ENCODE measurements at regions not wholly inside any gene's neighbourhood (a gene's known extent, or its start where the extent isn't known, plus 50 kb on each side); places are given as distances from the start of the nearest gene placed in this dataset.

DNA sequence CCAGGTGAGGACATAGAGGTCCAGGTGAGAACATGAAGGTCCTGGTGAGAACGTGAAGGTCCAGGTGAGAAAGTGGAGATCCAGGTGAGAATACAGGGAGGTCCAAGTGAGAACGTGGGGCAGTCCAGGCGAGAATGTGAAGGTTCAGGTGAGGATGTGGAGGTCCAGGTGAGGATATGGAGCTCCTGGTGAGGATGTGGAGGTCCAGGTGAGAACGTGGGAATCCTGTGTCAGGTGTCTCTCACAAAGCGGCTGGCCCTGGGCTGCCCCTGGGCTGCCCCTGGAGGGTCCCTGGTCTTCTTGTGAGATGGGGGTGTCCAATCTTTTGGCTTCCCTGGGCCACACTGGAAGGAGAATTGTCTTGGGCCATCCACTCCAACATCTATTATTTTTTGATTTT, 133.4 kb downstream of the MRPL36 start:
- no peak for DNase-seq

DNA sequence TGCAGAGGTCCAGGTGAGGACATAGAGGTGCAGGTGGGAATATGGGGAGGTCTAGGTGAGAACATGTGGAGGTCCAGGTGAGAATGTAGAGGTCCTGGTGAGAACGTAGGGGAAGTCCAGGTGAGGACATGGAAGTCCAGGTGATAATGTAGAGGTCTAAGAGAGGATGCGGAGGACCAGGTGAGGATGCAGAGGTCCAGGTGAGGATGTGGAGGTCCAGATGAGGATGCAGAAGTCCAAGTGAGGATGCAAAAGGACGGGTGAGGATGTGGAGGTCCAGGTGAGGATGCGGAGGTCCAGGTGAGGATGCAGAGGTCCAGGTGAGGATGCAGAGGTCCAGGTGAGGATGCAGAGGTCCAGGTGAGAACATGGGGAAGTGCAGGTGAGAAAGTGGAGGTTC, 133.8 kb downstream of the MRPL36 start:
- DNase-seq: no peak

DNA sequence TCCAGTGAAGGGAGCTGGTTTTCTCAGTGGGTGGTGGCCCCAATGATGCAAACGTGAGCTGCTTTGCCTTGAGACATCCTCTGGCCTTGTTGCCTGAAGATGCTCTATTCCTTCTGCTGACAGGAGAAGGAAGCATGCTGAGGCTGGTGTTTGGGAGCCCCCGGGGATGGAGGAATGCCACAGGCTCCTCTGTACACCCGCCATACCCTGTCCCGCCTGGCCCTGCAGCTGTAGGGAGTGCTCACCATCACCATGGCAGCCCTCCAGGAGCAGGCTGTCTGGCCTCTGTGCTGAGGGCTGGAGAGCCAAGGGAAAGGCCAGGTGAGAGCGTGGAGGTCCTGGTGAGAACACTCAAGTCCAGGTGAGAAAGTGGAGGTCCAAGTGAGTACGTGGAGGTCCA, 134.4 kb downstream of the MRPL36 start:
- no peak for DNase-seq

DNA sequence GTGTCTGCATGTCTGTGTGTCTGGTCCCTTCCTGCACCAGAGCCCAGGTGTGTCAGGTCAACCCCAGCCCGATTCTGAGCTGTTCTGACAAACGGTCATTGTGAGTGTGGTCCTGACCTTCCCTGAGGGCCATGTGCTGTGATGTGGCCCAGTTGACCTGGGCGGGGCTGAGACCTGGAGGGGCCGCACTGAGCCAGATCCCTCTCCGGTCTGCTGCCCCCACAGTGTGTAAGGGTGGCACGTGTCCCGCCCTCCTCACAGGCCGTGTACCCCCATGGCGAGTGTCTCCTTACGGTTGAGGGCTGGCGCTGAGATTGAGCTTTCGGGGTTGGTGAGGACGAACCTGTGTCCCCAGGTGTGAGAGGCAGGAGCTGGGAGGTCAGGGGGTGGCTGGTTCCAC, 136.5 kb downstream of the MRPL36 start:
- DNase-seq: no peak

DNA sequence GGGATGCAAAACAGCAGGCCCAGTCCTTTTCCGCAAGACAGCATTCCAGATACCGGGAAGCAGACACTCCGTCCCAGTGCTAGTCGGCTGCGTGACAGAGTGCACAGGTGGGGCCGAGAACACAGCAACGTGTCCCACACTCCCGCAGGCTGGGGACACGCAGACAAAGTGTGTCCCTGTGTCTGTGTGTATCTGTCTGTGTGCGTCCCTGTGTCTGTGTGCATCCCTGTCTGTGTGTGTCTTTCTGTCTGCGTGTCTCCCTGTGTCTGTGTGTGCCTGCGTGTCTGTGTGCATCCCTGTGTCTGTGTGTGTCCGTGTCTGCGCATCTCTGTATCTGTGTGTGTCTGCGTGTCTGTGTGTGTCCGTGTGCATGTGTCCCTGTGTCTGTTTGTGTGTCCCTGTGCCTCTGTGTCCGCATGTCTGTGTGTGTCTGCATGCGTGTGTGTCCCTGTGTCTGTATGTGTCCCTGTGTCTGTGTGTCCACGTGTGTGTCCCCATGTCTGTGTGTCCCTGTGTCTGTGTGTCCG, 137.0 kb downstream of the MRPL36 start:
- DNase-seq: no peak

DNA sequence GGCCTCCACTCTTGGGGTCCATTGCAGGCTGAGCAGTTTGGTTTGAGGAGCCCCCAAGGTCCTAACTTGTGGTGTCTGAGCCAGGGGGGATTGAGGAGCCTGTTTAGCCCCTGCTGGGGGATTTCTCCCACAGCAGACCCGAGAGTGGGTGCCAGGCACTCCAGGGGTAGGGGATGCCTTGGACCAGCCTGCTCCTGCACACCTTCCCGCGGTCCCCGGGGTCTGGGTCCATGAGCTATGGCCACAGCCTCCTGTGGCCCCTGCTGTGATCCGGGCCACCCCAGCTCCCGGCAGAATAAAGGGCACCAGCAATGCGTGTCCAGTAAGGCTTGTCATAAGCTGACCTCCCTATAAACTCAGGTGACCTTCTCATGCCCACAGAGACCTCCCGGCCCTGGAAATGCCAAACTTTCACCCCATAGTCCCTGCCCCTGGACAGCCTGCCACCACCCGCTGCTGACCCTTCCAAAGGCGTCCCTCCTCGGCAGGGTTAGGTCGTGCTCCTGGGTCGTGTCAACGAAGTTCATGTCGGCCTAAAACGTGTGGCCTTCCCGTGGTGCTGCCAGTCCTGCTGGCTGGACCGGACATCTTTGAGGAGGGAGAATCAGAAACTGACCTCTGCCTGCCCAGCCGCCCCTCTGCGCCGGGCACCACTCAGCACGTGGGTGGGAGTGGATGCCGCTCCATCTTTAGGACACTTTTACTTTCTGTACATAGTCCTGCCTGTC, 137.6 kb downstream of the MRPL36 start:
- no peak for DNase-seq

DNA sequence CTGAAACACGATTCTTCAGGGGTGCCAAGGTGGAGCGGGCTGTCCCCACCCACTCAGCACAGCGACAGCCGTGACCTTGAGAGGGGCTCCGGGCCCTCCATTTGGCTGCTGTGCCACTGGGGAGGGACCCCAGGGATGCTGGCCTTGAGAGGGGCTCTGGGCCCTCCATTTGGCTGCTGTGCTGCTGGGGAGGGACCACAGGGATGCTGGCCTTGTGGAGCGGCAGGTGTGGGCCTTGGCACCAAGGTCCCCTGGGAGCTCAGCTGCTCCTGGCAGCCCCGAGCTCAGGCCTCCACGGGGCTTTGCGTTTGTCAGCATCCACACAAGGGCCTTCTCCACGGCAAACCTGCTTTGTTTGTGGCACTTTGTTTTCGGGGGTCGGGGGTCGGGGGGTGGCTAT, 137.6 kb upstream of the LPCAT1 start:
- no peak for DNase-seq

DNA sequence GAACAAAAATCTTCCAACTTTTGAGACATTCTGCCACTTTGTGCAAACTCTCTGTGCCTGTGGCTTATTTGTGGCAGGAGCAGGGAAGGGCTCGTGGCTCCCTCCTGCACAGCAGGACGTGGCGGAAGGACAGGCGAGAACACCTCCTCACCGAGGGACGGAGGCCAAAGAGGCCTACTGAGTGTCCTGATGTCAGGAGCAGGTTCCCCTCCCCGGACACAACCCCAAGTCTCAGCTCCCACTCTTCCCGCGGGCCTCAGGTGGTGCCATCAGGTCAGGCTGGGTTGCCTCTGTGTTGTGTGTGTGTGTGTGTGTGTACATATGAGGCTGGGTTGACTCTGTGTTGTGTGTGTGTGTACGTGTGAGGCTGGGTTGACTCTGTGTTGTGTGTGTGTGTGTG, 136.8 kb upstream of the LPCAT1 start:
- no peak for DNase-seq

DNA sequence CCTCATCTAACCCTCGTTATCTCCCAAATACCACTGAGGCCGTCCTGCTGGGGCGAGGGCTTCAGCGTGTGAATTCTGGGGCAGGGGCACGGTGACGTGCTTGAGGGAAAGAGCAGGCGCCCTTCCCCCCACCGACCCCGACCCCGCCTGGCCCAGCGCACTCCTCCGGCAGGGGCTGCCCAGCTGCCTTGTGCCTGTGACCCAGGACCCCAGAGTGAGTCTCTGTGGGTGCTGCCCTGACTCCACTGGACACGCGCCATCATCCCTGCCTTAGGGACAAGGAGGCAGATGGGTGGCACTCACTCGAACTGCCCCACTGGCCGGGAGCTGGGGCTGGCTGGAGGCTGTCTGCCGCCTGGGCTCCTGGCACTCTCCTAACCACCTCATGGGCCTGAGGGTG, 136.2 kb upstream of the LPCAT1 start:
- DNase-seq: no peak

DNA sequence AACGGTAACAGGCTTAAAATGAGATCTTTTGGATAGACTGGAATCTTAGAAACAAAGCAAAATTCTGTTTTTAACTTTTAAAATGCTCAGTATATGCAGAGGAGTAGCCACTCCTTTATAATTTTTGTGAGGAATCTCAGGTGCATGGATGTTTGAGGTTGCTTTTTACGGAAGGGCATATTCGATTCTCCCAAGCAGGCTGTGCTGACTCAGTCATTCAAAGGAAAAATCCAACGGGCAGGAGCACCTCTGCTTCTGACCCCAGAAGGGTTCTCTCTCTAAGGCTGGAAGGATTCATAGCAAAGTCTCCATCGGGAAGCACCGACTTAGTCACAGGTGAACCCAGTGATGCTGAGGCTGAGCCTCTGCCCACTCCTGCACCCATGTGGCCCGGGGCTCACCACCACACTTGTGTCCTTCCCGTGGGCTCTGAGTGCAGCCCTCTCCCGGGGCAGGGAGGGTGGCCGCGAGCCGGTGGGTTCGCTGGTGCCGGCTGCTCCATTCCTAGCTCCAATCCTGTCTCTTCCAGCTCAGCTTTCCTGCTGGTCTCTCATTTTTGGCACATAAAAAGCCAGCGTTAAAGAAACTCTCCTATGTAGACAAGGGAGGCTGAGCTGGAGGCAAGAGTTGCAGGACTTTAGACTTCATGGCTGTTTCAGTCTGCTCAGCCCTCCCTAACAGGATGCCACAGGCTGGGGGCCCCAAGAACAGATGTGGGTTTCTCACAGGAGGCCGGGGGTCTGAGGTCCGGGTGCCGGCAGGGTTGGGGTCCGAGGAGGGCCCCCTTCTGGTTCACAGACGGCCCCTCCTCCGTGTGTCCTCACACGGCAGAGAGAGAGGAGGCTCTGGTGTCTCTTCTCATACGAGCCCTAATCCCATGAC, 135.6 kb upstream of the LPCAT1 start:
- DNase-seq: no peak

DNA sequence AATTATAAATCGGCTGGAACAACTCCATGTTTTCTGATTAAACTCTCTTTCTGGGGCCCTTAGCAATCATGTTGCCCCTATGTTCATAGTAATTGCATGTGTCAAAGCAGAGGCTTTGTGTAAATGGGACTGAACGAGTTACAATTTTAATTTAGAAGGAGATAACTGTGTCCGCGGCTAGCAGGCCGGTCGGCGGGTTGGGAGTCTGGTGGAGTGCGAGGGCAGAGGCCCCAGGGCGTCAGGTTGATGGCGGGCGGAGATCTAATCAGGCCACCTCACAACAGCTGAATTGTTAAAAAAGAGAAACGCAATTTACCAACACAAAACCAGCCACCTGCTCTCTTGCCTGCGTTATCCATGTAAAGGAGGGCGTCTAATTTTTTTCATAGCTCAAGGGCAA, 134.9 kb upstream of the LPCAT1 start:
- no peak for DNase-seq

DNA sequence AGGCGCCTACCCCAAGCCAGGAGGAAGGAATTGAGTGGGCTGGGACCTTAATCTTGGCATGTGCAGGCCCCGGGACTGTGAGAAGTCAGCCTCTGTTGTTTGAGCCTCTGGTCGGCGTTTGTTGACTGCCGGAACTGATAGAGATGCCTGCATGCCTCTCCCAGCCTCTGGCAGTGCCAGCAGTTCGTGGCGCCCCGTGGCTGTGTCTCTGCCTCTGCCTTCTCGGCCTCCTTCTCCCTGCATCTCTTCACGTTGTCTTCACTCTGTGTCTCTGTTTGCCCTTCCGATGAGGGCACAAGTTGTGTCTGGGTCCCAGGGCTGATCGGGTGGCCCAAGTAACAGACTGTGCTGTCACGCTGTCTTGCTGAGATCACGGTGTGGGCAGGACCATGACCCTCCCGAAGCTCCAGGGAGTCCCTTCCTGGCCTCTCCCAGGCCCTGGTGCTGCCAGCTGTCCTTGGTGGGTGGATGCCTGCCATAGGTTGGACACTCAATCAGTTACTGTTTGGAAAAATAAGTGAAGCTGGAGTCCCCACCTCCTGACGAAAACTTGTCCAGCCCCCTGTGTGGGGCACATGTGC, 133.5 kb upstream of the LPCAT1 start:
- DNase-seq: no peak

DNA sequence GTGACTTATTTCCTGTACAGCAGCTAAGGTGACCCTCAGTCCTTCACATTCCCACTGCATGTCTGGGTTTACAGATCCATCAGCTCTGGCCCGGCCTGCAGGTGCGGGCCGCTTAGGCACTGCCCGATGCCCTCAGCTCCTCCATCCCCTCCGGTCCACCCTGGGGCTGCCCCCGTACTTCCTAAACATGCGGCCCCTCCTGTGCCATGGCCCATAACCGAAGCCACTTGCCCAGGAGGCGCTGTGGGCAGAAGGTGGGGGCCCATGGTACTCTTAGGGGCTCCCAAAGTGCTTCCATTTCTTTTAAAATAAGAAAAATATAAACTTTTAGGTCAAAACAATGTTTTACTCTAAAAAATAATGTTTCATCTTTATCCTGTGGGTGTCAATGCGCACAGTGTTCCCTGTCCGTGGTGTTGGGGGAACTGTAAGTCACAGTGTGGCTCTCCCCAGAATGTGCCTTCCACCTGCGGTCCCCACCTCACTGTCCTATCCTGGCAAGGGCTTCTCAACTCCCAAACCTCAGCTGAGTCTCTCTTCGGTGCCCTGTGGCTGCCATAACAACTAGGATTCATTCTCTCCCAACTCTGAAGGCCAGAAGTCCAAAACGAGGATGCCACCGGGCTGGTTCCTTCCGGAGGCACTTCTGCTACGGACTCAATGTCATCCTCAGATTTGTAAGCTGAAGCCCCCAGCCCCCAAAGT, 132.7 kb upstream of the LPCAT1 start:
- DNase-seq: no peak

DNA sequence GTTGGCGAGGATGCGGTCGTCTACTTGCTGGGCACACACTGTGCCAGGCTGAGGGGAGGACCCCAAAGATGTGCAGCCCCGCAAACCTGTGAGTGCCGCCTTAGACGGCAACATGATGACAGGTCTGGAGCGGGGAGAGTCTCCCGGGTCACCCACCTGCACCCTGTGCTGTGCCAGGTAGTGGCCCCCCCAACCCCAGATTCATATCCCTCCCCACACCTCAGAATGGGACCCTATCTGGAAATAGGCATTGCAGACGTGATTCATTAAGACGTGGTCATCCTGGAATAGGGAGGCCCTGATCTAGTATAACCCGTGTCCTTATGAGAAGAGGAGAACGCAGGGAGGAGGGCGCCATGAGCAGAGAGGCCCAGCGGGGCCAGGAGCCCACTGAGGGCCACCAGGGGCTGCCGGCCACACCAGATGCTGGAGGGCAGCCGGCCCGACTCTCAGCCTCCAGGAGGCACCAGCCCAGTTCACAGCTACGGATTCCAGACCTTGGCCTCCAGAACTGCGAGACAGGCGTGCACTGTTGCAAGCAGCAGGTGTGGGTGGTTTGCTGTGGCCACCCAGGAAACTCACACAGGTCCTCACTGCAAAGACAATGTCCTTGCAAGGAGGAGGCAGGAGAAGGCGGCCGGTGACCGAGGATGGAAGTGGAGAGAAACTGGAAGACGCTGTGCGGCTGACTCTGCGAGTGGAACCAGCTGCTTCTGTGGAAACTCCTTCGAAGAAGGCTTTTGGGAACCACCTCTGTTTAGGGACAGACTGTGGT, 131.9 kb upstream of the LPCAT1 start:
- no peak for DNase-seq

DNA sequence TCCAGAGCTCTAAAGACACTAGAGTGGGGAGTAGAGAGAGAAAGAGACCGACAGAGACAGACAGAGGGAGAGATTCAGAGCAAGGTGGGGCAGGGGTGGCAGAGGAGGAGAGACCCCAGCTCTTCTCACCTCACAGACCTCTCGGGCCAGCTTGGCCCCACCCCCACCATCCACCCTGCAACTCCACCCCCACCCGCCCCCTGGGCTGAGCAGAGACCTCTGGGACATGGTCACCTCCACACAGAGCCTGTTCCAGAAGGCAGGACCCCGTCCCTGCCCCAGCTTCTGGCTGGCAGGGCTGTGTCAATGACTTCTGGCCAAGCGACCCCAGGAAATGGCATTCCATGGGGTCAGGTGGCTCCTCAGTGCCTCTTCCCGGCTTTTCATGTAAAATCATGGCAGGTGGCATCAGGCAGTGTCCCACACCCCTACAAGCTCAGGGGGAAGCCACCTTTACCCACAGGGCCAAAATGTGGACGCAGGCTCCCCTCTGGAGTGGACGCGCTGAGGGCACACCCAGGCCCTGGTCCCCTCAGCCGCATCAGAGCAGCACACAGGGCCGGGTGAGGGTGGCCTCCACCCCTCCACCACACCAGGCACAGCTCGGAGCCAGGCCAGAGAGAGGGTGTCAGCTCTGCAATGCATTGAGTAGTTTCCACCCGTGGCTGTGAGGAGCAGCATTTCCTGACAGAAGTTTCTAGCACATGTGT, 131.2 kb upstream of the LPCAT1 start:
- DNase-seq: no peak

DNA sequence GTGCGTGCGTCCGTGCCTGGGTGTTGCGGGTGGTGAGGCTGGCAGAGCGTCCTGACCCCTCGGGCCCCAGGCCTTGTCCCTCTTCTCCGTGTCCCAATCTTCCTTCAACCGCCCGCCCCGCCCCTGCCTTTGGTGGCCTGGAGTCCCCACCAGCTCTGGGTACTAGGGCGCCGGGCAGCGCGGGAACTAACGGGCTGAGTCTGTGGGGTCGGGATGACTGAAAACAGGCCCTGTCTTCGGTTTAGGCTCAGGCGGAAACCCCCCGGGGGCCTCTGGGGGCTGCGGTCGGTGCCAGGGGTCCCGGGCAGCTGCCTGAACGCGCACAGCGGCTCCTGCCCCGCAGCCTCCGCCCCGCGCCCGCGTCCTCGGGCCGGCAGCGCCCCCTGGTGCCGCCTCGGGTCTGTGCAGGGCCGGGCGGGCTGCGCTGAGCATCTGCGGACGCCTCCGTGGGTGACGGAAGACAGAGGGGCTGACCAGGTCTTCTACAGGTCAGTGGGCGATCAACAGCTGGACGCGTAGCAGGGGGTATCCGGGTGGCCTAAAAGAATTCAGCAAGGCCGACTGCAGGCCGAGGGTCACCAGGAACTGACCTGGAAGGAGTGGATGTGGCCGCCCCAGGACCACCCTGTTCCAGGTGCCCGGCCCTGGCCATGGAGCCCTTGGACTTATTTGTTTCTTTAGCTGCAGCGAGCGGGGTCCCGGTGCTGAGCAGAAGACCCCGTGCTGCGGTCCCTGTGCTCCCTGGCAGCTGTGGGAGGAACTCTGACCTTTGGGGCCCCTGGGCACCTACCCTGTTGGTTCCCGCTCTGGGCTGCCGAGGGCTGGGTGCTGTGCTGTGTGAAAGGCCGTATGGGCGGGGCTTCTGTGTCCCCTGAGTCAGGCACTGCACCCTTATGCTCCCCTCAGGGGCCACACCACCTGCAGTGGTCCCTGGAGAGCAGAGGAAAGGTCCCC, 130.2 kb upstream of the LPCAT1 start:
- DNase-seq: peak in 1 of 2 experiments; percentile 18

DNA sequence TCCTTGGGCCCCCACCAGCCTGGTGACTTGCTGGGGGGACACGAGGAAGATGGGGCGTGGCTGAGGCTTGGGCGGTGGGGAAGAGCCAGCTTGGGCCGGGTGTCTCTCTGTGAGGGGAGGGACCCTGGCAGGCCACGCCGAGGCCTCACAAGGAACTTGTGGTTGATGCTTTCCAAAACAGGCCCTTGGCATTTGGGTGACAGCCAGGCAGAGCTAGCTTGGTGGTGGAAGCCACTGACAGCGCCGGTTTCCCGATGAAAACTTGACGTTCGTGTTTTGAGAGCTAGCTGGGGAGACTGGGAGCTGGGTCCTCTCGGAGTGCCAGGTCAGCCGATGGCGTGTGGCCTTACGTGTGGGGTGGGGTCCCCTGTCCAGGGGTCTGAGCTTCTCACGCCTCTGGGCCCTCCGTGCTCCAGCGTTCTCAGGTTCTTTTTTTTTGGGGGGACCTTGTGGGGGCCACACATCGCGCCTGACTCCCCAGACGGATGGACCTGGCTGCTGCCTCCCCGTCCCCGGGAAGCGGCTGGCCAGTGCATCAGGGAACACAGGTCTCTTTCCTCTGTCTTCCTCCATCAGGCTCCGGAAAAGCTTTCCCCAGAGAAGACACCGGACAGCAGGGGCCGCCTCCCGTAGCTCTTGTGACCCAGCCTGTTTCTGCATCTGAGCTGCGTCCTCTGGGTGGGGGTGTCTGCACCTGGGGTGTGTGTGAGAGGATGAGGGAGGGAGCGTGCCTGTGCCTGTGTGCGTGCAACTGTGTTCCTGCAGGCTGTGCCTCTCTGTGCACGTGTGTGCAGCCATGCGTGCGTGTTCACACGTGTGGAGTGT, 129.3 kb upstream of the LPCAT1 start:
- peak in 1 of 2 experiments; percentile 26 for DNase-seq

DNA sequence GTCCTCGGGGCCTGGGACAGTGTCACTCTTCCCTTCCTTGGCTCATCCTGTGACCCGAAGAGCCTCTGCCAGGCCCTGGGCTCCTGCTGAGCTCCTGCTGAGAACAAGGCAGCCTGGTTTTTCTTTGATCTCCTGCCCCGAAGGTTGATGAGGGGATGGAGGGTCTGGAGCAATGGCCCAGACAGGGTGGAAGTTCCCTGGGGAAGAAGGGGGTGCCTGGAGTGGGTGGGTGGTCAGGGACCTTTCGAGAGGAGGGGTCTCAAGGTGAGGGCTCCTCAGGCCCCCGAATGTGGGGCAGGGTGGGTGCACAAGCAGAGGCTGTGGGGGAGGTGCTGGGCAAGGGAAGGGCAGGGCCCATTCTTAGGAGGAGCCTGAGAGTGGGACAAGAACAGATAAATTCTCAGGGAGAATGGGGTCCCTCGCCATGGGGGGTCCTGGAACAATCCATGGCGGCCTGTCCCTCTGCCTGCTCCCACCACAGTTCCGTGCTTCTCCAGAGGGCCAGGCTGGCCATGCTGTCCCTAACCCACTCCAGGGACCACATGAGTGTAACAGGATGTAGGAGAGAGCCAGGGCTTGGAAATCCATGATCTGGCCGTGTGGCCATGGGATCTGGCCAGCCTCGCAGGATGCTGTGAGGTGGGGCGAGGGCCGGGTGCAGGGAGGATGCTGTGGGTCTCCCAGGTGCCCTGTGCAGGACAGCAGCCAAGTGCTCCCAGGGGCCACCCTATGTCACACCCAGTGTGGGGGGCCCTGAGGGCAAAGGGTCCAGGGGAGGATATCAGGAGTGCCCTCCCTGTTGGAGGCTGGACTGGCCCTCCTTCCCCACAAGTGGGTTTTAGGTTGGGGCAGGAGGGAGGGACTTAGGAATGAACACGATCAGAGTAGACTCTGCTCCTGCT, 128.5 kb upstream of the LPCAT1 start:
- no peak for DNase-seq

Measured in NCI-H1930 (cell line).